OCI-LY7 (cell line): ENCODE measurements at regions not wholly inside any gene's neighbourhood (a gene's known extent, or its start where the extent isn't known, plus 50 kb on each side); places are given as distances from the start of the nearest gene placed in this dataset.

ENCODE experiments used
- CTCF ChIP-seq: fragments of 200-600 bp; sonication (generic); conservative IDR thresholded peaks from 2 replicates; pipeline ENCODE4 v1.5.1; 2014; ENCODE audit warnings: mild to moderate bottlenecking, antibody characterized with exemption, low read length, moderate library complexity, mixed read lengths
- EZH2phosphoT487 ChIP-seq: fragments of 200-600 bp; sonication (generic); IDR thresholded peaks from 2 replicates; pipeline ENCODE4 v1.6.1; 2018; ENCODE audit warnings: low read depth, borderline replicate concordance, mild to moderate bottlenecking, mixed run types, antibody characterized with exemption, low read length, moderate library complexity, mixed read lengths

GRCh38 chr6:132931936-132932514, 117.7 kb downstream of the RPS12 start:
- no peak for TF ChIP-seq CTCF
- TF ChIP-seq EZH2phosphoT487 = no peak
